HCT116 (cell line): ENCODE measurements at regions not wholly inside any gene's neighbourhood (a gene's known extent, or its start where the extent isn't known, plus 50 kb on each side); places are given as distances from the start of the nearest gene placed in this dataset.

Source experiments
- ATAC-seq: fragments of 200-7000 bp; cut with Tn5 transposase; 2 replicates; pipeline ENCODE4 v1.9.1; 2020; ENCODE audit warnings: mild to moderate bottlenecking, moderate library complexity
- BruUV-seq: library from RNA; stranded (reverse); fragments of 400-500 nt; replicated peaks from 2 replicates; lab custom pipeline; 2021; lab: Mats Ljungman, UMichigan
- CTCF ChIA-PET: fragments of 300-600 bp; sonication (Branson Sonifier 250); formaldehyde crosslinking; loops from one replicate; lab custom pipeline; 2021; ENCODE audit warnings: antibody characterized with exemption; lab: Charles Lee
- POLR2A ChIA-PET: fragments of 300-600, 350-600 bp; sonication (Branson Sonifier 250); formaldehyde crosslinking; loops from one replicate; lab custom pipeline; 2021; ENCODE audit warnings: antibody characterized with exemption; lab: Charles Lee
- RAD21 ChIA-PET, 2 experiments: fragments of 300-600 bp; sonication (Branson Sonifier 250); formaldehyde crosslinking; loops; one replicate each; lab custom pipeline; 2023; ENCODE audit warnings: low total read pairs in 2 of 2; ENCODE audit not compliant: uncharacterized antibody in 2 of 2, unreplicated experiment in 2 of 2, low non-redundant PET in 1 of 2; lab: Charles Lee
- DNase-seq: peaks from one replicate; pipeline ENCODE4 v3.0.0-alpha.2; 2010; ENCODE audit warnings: low read depth, low spot score
- H2AFZ ChIP-seq: fragments of 200-600 bp; shearing (Covaris generic), sonication (generic); 2 replicates; pipeline ENCODE4 v1.6.1; 2017; ENCODE audit warnings: low read depth, mixed run types, mixed read lengths, antibody characterized with exemption, low read length; ENCODE audit not compliant: poor library complexity, severe bottlenecking
- H3K27ac ChIP-seq: 2 replicates; pipeline ENCODE4 v1.5.1; 2012; ENCODE audit warnings: low read depth, low read length
- H3K27me3 ChIP-seq: fragments of 200-600 bp; sonication (generic); 2 replicates; pipeline ENCODE4 v1.6.1; 2016; ENCODE audit warnings: mixed run types, low read length, mixed read lengths; ENCODE audit not compliant: insufficient read depth
- H3K36me3 ChIP-seq, 2 experiments: fragments of 200-500 bp in 1 of 2; fragments of 200-600 bp in 1 of 2; sonication (Bioruptor generic) in 1 of 2; sonication (generic) in 1 of 2; 2 replicates each; pipeline versions ENCODE4 v1.5.1 to v1.6.1; 2014 to 2016; ENCODE audit warnings: low read length in 2 of 2, inconsistent platforms in 1 of 2, mixed read lengths in 1 of 2, mixed run types in 1 of 2; ENCODE audit not compliant: insufficient read depth in 2 of 2, control insufficient read depth in 1 of 2
- H3K4me1 ChIP-seq, 2 experiments: fragments of 200-600 bp in 1 of 2; sonication (generic) in 1 of 2; 2 replicates each; pipeline versions ENCODE4 v1.5.1 to v1.6.1; 2012 to 2017; ENCODE audit warnings: low read length in 2 of 2, inconsistent platforms in 1 of 2, mild to moderate bottlenecking in 1 of 2, mixed read lengths in 1 of 2, mixed run types in 1 of 2, moderate library complexity in 1 of 2; ENCODE audit not compliant: insufficient read depth in 2 of 2, control insufficient read depth in 1 of 2
- H3K4me2 ChIP-seq: fragments of 200-600 bp; sonication (generic); 2 replicates; pipeline ENCODE4 v1.6.1; 2017; ENCODE audit warnings: mixed run types, low read length, mixed read lengths
- H3K4me3 ChIP-seq, 2 experiments: fragments of 200-600 bp in 1 of 2; sonication (generic) in 1 of 2; replicated peaks in 1 of 2; 2 replicates each; pipeline ENCODE4 v1.5.1; 2011 to 2016; ENCODE audit warnings: low read length in 2 of 2, control low read depth in 1 of 2, low read depth in 1 of 2, mild to moderate bottlenecking in 1 of 2, mixed read lengths in 1 of 2, mixed run types in 1 of 2
- H3K79me2 ChIP-seq: fragments of 200-600 bp; sonication (generic); 2 replicates; pipeline ENCODE4 v1.6.1; 2017; ENCODE audit warnings: mild to moderate bottlenecking, mixed run types, low read length, moderate library complexity, mixed read lengths; ENCODE audit not compliant: insufficient read depth
- H3K9ac ChIP-seq: fragments of 200-600 bp; sonication (generic); 2 replicates; pipeline ENCODE4 v1.6.1; 2016; ENCODE audit warnings: low read length, mixed read lengths
- H3K9me2 ChIP-seq: fragments of 200-600 bp; sonication (generic), shearing (Covaris generic); 2 replicates; pipeline ENCODE4 v1.6.1; 2017; ENCODE audit warnings: mixed run types, mild to moderate bottlenecking, moderate library complexity; ENCODE audit not compliant: insufficient read depth
- H3K9me3 ChIP-seq, 2 experiments: fragments of 200-500 bp in 1 of 2; fragments of 200-600 bp in 1 of 2; sonication (Bioruptor generic) in 1 of 2; sonication (generic) in 1 of 2; 2 replicates each; pipeline ENCODE4 v1.6.1; 2014 to 2017; ENCODE audit warnings: low read length in 2 of 2, mixed read lengths in 2 of 2, inconsistent platforms in 1 of 2, low read depth in 1 of 2, mild to moderate bottlenecking in 1 of 2, mixed run types in 1 of 2, moderate library complexity in 1 of 2; ENCODE audit not compliant: control insufficient read depth in 1 of 2, insufficient read depth in 1 of 2
- H4K20me1 ChIP-seq: fragments of 200-600 bp; sonication (generic), shearing (Covaris generic); 2 replicates; pipeline ENCODE4 v1.6.1; 2017; ENCODE audit warnings: mixed run types, mild to moderate bottlenecking, moderate library complexity; ENCODE audit not compliant: insufficient read depth
- CBX3 ChIP-seq: IDR thresholded peaks from 2 replicates; pipeline ENCODE4 v1.6.1; 2012; ENCODE audit warnings: low read depth
- ELF1 ChIP-seq: IDR thresholded peaks from 2 replicates; pipeline ENCODE4 v1.6.1; 2012; ENCODE audit warnings: low read depth, borderline replicate concordance
- JUND ChIP-seq: IDR thresholded peaks from 2 replicates; pipeline ENCODE4 v1.6.1; 2012
- MAX ChIP-seq: IDR thresholded peaks from 2 replicates; pipeline ENCODE4 v1.6.1; 2012
- POLR2AphosphoS5 ChIP-seq: IDR thresholded peaks from 2 replicates; pipeline ENCODE4 v1.6.1; 2011; ENCODE audit warnings: mild to moderate bottlenecking, low read depth, low read length, moderate library complexity
- RAD21 ChIP-seq: IDR thresholded peaks from 2 replicates; pipeline ENCODE4 v1.6.1; 2012; ENCODE audit warnings: low read depth, mild to moderate bottlenecking
- YY1 ChIP-seq: IDR thresholded peaks from 2 replicates; pipeline ENCODE4 v1.6.1; 2011; ENCODE audit warnings: low read length, low read depth, moderate library complexity, mild to moderate bottlenecking; ENCODE audit not compliant: insufficient replicate concordance; ENCODE audit errors: extremely low read depth
- ZBTB33 ChIP-seq: IDR thresholded peaks from 2 replicates; pipeline ENCODE4 v1.6.1; 2011; ENCODE audit warnings: mild to moderate bottlenecking, low read length, moderate library complexity; ENCODE audit not compliant: insufficient replicate concordance; ENCODE audit errors: extremely low read depth
- ZFX ChIP-seq: fragments of 450-650 bp; IDR thresholded peaks from 2 replicates; pipeline ENCODE4 v1.6.1; 2017
- intact Hi-C: fragments of 100-400 bp; cut with micrococcal nuclease; formaldehyde crosslinking; loops from 2 replicates; pipeline ENCODE4 v1.10.0; 2022

- H2AFZ ChIP-seq: no peak overlapping the region
- ATAC-seq: no peak
- H3K9me2 ChIP-seq: no peaks in the 10 kb centered on the region
- H3K4me2 ChIP-seq: no peak overlapping the region
- intact Hi-C loops: loop anchor here (5.0 kb wide), 1 partner anchor 763 kb away; no protein-coding TSS in a partner anchor
- no peaks in the 10 kb centered on the region for H3K79me2 ChIP-seq
- TF ChIP-seq POLR2AphosphoS5: no peak
- no peak for TF ChIP-seq YY1
- no peak for TF ChIP-seq RAD21
- no peak for TF ChIP-seq ZFX
- no peak for TF ChIP-seq JUND
- no peak for TF ChIP-seq CBX3
- TF ChIP-seq MAX: no peak
- TF ChIP-seq ELF1: no peak
- TF ChIP-seq ZBTB33: no peak
- H3K27me3 ChIP-seq: no peaks in the 10 kb centered on the region
- no TSS peak for BruUV-seq
- H3K9me3 ChIP-seq: no peaks in the 10 kb centered on the region
- no peak overlapping the region for H3K27ac ChIP-seq
- no peaks in the 10 kb centered on the region for H4K20me1 ChIP-seq
- no peaks in the 10 kb centered on the region for H3K4me1 ChIP-seq
- ChIA-PET CTCF (no interaction called here), RAD21 (no interaction called here), POLR2A (no interaction called here)
- no peak for DNase-seq
- no peak overlapping the region for H3K9ac ChIP-seq
- H3K36me3 ChIP-seq: no peaks in the 10 kb centered on the region
- H3K4me3 ChIP-seq: no peak overlapping the region
Observed at GRCh38 chr1:96079581-96079980, 642.0 kb upstream of the PTBP2 start.
